ENCODE measurements at regions not wholly inside any gene's neighbourhood (a gene's known extent, or its start where the extent isn't known, plus 50 kb on each side); places are given as distances from the start of the nearest gene placed in this dataset.

- TF ChIP-seq ZNF672 (CRISPR knock-in tag; IDR thresholded peaks at IDR 0.05) (no peak), ZFP91 (CRISPR knock-in tag; IDR thresholded peaks at IDR 0.05; ENCODE audit: borderline replicate concordance) (no peak), ZNF619 (CRISPR knock-in tag; IDR thresholded peaks at IDR 0.05) (no peak), CREM (IDR thresholded peaks at IDR 0.05) (no peak), CREM (CRISPR knock-in tag; IDR thresholded peaks at IDR 0.05) (no peak), MXD1 (CRISPR knock-in tag; IDR thresholded peaks at IDR 0.05) (no peak), ZMYM3 (CRISPR knock-in tag; IDR thresholded peaks at IDR 0.05) (no peak)
Measured at GRCh38 chr7:96770758-96771157, 61.1 kb upstream of the SEM1 start.
